SJCRH30 (cell line): ENCODE measurements at regions not wholly inside any gene's neighbourhood (a gene's known extent, or its start where the extent isn't known, plus 50 kb on each side); places are given as distances from the start of the nearest gene placed in this dataset.

Experiments used
- DNase-seq, 2 experiments: peaks; one replicate each; pipeline ENCODE4 v3.0.0-alpha.2; 2015 to 2020
- H3K27ac ChIP-seq: fragments of 250-450 bp; sonication (Bioruptor Pico); 2 replicates; pipeline ENCODE4 v1.5.1; 2020; ENCODE audit warnings: mild to moderate bottlenecking, moderate library complexity
- H3K27me3 ChIP-seq: fragments of 250-450 bp; sonication (Bioruptor Pico); 2 replicates; pipeline ENCODE4 v1.5.1; 2020; ENCODE audit warnings: mild to moderate bottlenecking, moderate library complexity
- H3K36me3 ChIP-seq: fragments of 250-450 bp; sonication (Bioruptor Pico); 2 replicates; pipeline ENCODE4 v1.5.1; 2020; ENCODE audit warnings: mild to moderate bottlenecking, moderate library complexity
- H3K4me1 ChIP-seq: fragments of 250-450 bp; sonication (Bioruptor Pico); 2 replicates; pipeline ENCODE4 v1.5.1; 2020; ENCODE audit warnings: mild to moderate bottlenecking, moderate library complexity
- H3K4me3 ChIP-seq: fragments of 250-450 bp; sonication (Bioruptor Pico); 2 replicates; pipeline ENCODE4 v1.5.1; 2020; ENCODE audit warnings: mild to moderate bottlenecking, moderate library complexity
- H3K9me3 ChIP-seq: fragments of 250-450 bp; sonication (Bioruptor Pico); replicated peaks from 2 replicates; pipeline ENCODE4 v1.5.1; 2020; ENCODE audit warnings: mild to moderate bottlenecking, moderate library complexity

GRCh38 chr1:201686714-201687455 lies 142.1 kb upstream of the IPO9 start:
- peaks cover 44% of the 10 kb centered on the region for H3K4me1 ChIP-seq
- no peak overlapping the region for H3K4me3 ChIP-seq
- peak; percentile 84 to 90 for DNase-seq

GRCh38 chr1:201688514-201688913 lies 140.4 kb upstream of the IPO9 start:
- DNase-seq = no peak
- Histone ChIP-seq H3K4me3 (no peak overlapping the region), H3K4me1 (peaks cover 52% of the 10 kb centered on the region), H3K27me3 (no peaks in the 10 kb centered on the region), H3K36me3 (no peaks in the 10 kb centered on the region; the same call in 1 of the 2 replicates), H3K9me3 (no peaks in the 10 kb centered on the region), H3K27ac (no peak overlapping the region)

More at GRCh38 chr1:201686714-201687455, 142.1 kb upstream of the IPO9 start:
- H3K27me3 ChIP-seq = no peaks in the 10 kb centered on the region
- H3K27ac ChIP-seq = peak overlapping the region; percentile 85
- H3K36me3 ChIP-seq = peaks cover 3% of the 10 kb centered on the region; the same call in 1 of the 2 replicates
- H3K9me3 ChIP-seq = no peaks in the 10 kb centered on the region

GRCh38 chr1:201689647-201690046 lies 139.3 kb upstream of the IPO9 start:
- Histone ChIP-seq H3K4me1 (peaks cover 52% of the 10 kb centered on the region), H3K4me3 (no peak overlapping the region), H3K27me3 (no peaks in the 10 kb centered on the region), H3K36me3 (no peaks in the 10 kb centered on the region; the same call in 1 of the 2 replicates), H3K9me3 (no peaks in the 10 kb centered on the region), H3K27ac (no peak overlapping the region)
- no peak for DNase-seq

- Histone ChIP-seq H3K9me3 (no peaks in the 10 kb centered on the region), H3K27ac (no peak overlapping the region), H3K36me3 (no peaks in the 10 kb centered on the region; the same call in 1 of the 2 replicates), H3K4me1 (peaks cover 47% of the 10 kb centered on the region), H3K27me3 (no peaks in the 10 kb centered on the region), H3K4me3 (no peak overlapping the region)
- DNase-seq = no peak
These were observed 138.4 kb upstream of the IPO9 start for GRCh38 chr1:201690528-201690927.

GRCh38 chr1:201691716-201692554 lies 137.0 kb upstream of the IPO9 start:
- Histone ChIP-seq H3K4me1 (peaks cover 33% of the 10 kb centered on the region), H3K27ac (no peak overlapping the region), H3K4me3 (no peak overlapping the region), H3K27me3 (no peaks in the 10 kb centered on the region), H3K36me3 (peaks cover 4% of the 10 kb centered on the region; the same call in 1 of the 2 replicates), H3K9me3 (no peaks in the 10 kb centered on the region)
- peak; percentile 30 to 57 for DNase-seq

- H3K4me3 ChIP-seq = no peak overlapping the region
- DNase-seq = no peak
- H3K27me3 ChIP-seq = no peaks in the 10 kb centered on the region
- H3K36me3 ChIP-seq = peaks cover 9% of the 10 kb centered on the region; the same call in 1 of the 2 replicates
- H3K4me1 ChIP-seq = peaks cover 24% of the 10 kb centered on the region
- H3K27ac ChIP-seq = no peak overlapping the region
- H3K9me3 ChIP-seq = no peaks in the 10 kb centered on the region
These were observed 136.2 kb upstream of the IPO9 start for GRCh38 chr1:201692555-201693394.

- Histone ChIP-seq H3K36me3 (peaks cover 16% of the 10 kb centered on the region; the same call in 1 of the 2 replicates), H3K4me1 (peaks cover 24% of the 10 kb centered on the region), H3K4me3 (no peak overlapping the region), H3K27ac (no peak overlapping the region), H3K27me3 (no peaks in the 10 kb centered on the region), H3K9me3 (no peaks in the 10 kb centered on the region)
- no peak for DNase-seq
These were observed 134.9 kb upstream of the IPO9 start for GRCh38 chr1:201693890-201694607.

- no peak overlapping the region for H3K27ac ChIP-seq
- H3K4me1 ChIP-seq = peaks cover 24% of the 10 kb centered on the region
- no peaks in the 10 kb centered on the region for H3K9me3 ChIP-seq
- H3K27me3 ChIP-seq = no peaks in the 10 kb centered on the region
- no peak overlapping the region for H3K4me3 ChIP-seq
- H3K36me3 ChIP-seq = peaks cover 16% of the 10 kb centered on the region; the same call in 1 of the 2 replicates
- DNase-seq = no peak
These were observed 134.2 kb upstream of the IPO9 start for GRCh38 chr1:201694608-201695335.

- Histone ChIP-seq H3K27me3 (no peaks in the 10 kb centered on the region), H3K27ac (no peak overlapping the region), H3K9me3 (0 out of 2 replicates have a peak, but pooled peaks cover 2% of the 10 kb centered on the region), H3K4me1 (peaks cover 24% of the 10 kb centered on the region), H3K36me3 (peaks cover 16% of the 10 kb centered on the region; the same call in 1 of the 2 replicates), H3K4me3 (no peak overlapping the region)
- no peak for DNase-seq
These were observed 133.3 kb upstream of the IPO9 start for GRCh38 chr1:201695607-201696006.

GRCh38 chr1:201696217-201696761 lies 132.7 kb upstream of the IPO9 start:
- peaks cover 16% of the 10 kb centered on the region; the same call in 1 of the 2 replicates for H3K36me3 ChIP-seq
- 0 out of 2 replicates have a peak, but pooled peaks cover 2% of the 10 kb centered on the region for H3K9me3 ChIP-seq
- DNase-seq = no peak
- H3K27ac ChIP-seq = no peak overlapping the region
- peaks cover 21% of the 10 kb centered on the region for H3K4me1 ChIP-seq
- no peaks in the 10 kb centered on the region for H3K27me3 ChIP-seq
- H3K4me3 ChIP-seq = no peak overlapping the region

- Histone ChIP-seq H3K27ac (no peak overlapping the region), H3K4me3 (no peak overlapping the region), H3K9me3 (0 out of 2 replicates have a peak, but pooled peaks cover 5% of the 10 kb centered on the region), H3K27me3 (no peaks in the 10 kb centered on the region), H3K36me3 (peaks cover 16% of the 10 kb centered on the region; the same call in 1 of the 2 replicates), H3K4me1 (peaks cover 13% of the 10 kb centered on the region)
- DNase-seq = no peak
These were observed 131.8 kb upstream of the IPO9 start for GRCh38 chr1:201697174-201697573.

- no peak for DNase-seq
- H3K27me3 ChIP-seq = no peaks in the 10 kb centered on the region
- peaks cover 13% of the 10 kb centered on the region; the same call in 1 of the 2 replicates for H3K36me3 ChIP-seq
- H3K4me1 ChIP-seq = peaks cover 12% of the 10 kb centered on the region
- H3K9me3 ChIP-seq = 0 out of 2 replicates have a peak, but pooled peaks cover 5% of the 10 kb centered on the region
- no peak overlapping the region for H3K4me3 ChIP-seq
- H3K27ac ChIP-seq = no peak overlapping the region
These were observed 127.1 kb upstream of the IPO9 start for GRCh38 chr1:201701831-201702230.

- H3K27me3 ChIP-seq = no peaks in the 10 kb centered on the region
- no peak overlapping the region for H3K27ac ChIP-seq
- no peak overlapping the region for H3K4me3 ChIP-seq
- H3K36me3 ChIP-seq = peaks cover 5% of the 10 kb centered on the region; the same call in 1 of the 2 replicates
- 0 out of 2 replicates have a peak, but pooled peaks cover 5% of the 10 kb centered on the region for H3K9me3 ChIP-seq
- peaks cover 15% of the 10 kb centered on the region for H3K4me1 ChIP-seq
- peak; percentile 57 to 60 for DNase-seq
These were observed 126.0 kb upstream of the IPO9 start for GRCh38 chr1:201702936-201703335.
